Peyer's patch (tissue), 4 donors: ENCODE measurements at regions not wholly inside any gene's neighbourhood (a gene's known extent, or its start where the extent isn't known, plus 50 kb on each side); places are given as distances from the start of the nearest gene placed in this dataset.

Experiments
- POLR2A ChIP-seq, 2 donors: fragments of 450-650 bp; IDR thresholded peaks; one replicate each; pipeline ENCODE4 v1.5.1; 2017; ENCODE audit warnings: antibody characterized with exemption in 2 of 2, mild to moderate bottlenecking in 2 of 2, moderate library complexity in 2 of 2
- TF ChIP-seq, protein P1 (sequence below), 6 experiments: fragments of 450-650 bp in 4 of 6; fragments of 200-600 bp in 2 of 6; sonication (generic) in 1 of 6; IDR thresholded peaks; one replicate each; pipeline ENCODE4 v1.5.1; 2017 to 2019; ENCODE audit warnings: antibody characterized with exemption in 6 of 6, mild to moderate bottlenecking in 3 of 6, moderate library complexity in 1 of 6

DNA sequence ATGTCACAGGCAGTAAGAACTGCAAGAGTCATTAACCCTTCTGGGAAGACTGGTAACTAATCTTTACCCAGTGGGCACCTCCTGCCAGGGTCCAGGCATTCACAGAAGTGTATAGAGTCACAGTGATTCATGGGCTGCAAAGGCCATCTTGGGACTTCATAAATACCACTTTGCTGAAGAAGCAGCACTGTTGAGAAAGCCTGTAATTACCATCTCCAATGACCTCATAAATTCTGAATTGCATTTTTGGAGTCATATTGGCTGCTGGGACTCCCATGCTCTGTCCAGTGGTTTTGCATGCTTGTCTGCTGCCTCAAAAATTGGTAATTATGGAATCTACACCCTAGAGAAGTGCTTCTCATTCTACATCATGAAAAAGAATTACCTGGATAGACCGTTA, 837.2 kb downstream of the NTRK3 start:
- TF ChIP-seq, protein P1, sequence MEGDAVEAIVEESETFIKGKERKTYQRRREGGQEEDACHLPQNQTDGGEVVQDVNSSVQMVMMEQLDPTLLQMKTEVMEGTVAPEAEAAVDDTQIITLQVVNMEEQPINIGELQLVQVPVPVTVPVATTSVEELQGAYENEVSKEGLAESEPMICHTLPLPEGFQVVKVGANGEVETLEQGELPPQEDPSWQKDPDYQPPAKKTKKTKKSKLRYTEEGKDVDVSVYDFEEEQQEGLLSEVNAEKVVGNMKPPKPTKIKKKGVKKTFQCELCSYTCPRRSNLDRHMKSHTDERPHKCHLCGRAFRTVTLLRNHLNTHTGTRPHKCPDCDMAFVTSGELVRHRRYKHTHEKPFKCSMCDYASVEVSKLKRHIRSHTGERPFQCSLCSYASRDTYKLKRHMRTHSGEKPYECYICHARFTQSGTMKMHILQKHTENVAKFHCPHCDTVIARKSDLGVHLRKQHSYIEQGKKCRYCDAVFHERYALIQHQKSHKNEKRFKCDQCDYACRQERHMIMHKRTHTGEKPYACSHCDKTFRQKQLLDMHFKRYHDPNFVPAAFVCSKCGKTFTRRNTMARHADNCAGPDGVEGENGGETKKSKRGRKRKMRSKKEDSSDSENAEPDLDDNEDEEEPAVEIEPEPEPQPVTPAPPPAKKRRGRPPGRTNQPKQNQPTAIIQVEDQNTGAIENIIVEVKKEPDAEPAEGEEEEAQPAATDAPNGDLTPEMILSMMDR (IDR thresholded peaks at IDR 0.05) = no peak
- no peak for TF ChIP-seq POLR2A (IDR thresholded peaks at IDR 0.05)
